GM21526 (cell line): ENCODE measurements at regions not wholly inside any gene's neighbourhood (a gene's known extent, or its start where the extent isn't known, plus 50 kb on each side); places are given as distances from the start of the nearest gene placed in this dataset.
"Not testable (repeated sequence)": the region's sequence is repeated elsewhere in the genome, so short reads cannot be mapped to it uniquely, and the experiment has no call there.

Experiments used
- ATAC-seq: cut with Tn5 transposase; IDR thresholded peaks from one replicate; pipeline ENCODE4 v1.9.1; 2021; ENCODE audit warnings: moderate library complexity; ENCODE audit not compliant: unreplicated experiment, low FRiP score

DNA sequence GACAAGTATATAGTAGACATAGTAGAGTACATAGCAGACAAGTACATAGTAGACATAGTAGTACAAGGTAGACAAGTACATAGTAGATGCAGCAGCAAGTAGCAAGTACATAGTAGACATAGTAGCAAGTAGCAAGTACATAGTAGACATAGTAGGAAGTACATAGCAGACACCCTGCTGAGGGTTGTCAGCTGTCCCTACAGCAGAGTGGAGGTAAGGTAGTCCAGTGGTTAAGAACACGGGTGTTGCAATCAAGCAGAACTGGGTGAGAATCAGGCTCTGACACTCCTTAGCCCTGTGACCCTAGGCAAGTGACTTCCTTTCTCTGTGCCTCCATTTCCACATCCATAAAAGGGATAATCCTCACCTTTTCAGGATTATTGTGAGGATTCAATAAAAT is 94.7 kb downstream of the NOG start:
- no peak for ATAC-seq

DNA sequence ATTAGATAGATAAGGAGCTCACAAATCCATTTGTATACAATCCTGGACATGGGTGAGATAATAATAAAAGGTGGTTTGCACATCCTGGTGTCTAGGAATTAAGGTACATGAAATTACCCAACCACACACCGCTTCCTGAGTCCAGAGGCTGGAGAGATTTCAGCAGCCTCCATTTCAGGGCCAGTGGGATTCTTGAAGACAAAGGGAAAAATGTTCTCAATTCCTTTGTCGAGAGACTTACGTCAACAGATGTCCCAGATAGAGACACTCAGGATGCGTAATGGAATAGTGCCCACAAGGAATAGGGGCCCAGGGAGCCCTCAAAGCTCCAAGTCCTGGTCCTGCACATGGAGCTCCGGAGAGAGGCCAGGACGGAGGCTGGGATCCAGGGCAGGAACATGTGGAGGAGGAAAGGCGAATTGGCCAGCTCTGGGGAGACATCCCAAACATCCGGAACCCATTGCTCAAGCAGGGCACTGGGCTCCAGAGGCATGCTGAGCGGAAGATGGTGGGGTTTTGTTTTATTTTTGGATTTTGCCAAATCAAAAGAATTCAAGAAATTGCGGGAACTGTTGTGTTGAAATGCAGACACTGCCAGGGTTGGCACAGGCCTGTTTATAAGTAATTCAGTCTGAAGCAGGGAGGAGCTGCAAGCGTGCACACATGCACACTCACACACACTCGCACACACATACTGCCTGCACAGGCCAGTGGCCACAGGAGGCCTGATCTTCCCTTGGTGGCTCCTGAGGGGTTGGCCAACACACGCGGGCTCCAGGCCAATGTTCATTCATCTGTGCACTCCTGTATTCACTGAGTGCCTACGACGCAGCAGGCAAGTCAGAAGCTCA is 97.2 kb downstream of the NOG start:
- ATAC-seq: no peak

DNA sequence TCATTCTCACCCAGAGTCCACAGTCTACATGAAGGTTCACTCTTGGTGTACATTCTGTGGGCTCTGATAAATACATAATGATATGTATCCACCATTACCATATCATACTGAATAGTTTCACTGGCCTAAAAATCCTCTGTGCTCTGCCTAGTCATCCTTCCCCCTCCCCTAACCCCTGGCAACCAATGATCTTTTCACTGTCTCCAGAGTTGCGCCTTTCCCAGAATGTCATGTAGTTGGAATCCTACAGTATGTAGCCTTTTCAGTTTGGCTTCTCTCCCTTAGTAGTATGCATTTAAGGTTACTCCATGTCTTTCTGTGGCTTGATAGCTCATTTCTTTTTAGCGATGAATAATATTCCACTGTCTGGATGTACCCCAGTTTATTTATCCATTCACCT is 101.3 kb downstream of the NOG start:
- ATAC-seq: no peak

DNA sequence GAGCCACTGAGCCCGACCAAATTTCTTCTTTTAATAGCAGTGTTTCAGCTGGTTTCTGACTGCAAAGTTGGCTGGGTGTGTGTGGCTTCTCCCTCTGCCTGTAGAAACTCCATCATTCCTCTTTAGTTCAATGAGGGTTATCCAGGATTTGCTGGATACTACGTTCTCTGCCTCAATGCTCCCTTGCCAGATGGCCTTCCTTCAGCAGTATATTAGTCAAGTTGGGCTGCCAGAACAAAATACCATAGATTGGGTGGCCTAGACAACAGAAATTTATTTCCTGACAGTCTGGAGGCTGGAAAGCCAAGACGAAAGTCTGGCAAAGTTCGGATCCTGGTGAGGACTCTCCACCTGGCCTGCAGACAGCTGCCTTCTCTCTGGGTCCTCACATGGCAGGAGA is 103.7 kb downstream of the NOG start:
- ATAC-seq: no peak

DNA sequence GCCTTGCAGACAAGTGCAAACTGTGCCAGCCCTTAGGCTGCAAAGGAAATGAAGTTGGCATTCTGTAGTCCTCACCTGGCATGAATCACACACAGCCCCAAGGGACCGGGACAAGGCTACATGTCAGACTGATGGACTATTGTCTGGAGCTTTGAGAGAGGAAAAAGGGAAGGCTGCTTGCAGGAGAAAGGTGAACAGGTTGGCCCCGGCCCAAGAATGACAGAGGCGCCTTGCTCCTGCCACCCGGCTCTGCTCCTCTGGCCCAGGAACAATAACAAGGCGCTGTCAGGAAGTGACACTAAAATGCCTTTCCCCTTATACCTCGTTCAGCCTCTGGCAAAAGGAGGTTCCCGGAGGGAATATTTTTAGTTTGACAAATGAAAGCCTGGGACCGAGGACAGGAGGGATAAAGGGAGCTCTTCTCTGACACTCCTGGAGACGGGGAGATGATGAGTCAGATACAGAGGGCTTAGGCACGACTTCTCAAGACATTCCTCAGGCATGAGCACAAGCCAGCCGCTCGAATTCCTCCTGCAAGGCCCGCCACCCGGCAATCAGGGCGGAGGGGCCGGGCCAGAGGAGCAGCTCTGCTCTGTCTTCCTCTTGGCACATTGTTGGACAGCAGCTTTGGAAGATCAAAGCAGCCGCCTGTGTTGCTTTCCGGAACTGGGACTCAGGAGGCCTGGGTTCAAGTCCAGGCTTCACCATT is 105.8 kb downstream of the NOG start:
- no peak for ATAC-seq

DNA sequence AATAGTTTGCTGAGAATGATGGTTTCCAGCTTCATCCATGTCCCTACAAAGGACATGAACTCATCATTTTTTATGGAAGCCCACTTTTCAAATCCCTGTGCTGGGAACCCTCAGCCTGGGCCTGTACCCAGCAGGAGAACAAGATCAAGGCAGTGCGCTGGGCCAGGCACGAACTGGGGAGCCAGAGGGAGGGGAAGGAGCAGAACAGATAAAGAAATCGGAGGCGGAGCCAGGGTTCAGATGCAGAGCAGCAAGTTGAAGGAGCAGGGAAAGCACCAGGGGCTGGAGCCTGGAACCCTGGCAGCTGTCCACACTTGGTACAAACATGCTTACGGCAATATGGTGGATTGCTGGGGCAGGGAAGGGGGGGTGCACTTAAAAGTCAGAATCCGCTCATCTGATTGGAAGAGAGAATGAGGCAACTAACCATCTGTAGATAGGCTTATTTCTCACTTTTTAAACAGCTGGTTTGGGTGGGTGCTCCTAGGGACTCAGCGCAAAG is 107.5 kb downstream of the NOG start:
- no peak for ATAC-seq

DNA sequence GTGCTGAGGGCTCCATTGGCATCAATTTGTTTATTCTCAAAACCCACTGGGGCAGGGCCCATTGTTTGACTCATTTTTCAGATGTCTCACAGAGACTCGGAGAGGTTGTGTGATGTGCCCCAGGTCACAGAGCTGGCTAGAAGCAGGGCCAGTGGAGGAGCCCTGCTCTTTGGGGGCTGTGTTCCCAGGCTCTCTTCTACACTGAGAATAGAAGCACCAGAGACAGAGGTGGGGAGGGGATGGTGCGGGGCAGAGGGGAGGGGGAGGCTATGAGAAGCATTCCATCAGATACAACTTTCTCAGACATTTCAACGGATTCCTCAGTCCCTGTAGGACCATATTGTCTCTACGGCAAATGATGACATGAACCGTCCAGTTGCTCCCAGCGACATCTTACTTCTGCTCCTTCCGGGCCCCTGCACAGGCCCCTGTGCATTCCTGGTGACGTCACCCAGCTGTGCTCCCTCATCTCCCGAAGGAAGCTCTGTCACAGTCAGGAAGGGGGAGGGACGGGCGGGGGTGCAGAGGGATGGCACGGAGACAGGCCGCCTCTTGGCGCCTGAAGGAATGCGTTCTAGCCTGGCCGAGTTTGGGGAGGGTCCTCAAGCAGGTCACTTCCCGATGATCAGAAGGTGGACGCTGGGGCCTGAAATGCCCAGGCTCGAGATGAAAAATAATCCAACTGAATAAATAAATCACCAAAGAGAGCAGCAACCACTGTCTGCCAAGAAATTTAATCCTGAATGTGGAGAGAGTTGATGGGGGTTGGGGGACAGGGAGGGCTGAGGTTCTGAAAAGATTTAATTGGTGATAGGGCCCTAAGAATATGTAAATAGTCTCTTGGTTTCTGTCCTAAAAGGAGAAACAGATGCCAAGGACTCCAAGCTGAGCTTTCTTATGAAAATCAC is 114.1 kb downstream of the NOG start:
- no peak for ATAC-seq

DNA sequence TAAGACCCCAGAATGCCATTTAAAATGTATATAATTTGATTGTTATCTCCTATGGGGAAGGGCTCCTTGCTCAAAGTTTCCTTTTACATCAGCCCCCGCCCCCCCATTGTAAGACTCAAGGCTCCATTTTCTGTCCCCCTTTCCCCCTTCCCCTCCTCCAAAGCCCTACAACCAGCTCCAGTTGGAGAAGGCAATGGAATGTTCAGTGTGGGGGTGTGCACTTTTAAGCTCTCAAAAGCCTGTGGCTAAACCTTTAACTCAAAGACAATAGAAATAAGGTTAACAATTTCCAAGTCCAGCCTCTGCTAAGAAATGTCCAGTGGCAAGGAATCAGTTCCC is 114.7 kb downstream of the NOG start:
- no peak for ATAC-seq

DNA sequence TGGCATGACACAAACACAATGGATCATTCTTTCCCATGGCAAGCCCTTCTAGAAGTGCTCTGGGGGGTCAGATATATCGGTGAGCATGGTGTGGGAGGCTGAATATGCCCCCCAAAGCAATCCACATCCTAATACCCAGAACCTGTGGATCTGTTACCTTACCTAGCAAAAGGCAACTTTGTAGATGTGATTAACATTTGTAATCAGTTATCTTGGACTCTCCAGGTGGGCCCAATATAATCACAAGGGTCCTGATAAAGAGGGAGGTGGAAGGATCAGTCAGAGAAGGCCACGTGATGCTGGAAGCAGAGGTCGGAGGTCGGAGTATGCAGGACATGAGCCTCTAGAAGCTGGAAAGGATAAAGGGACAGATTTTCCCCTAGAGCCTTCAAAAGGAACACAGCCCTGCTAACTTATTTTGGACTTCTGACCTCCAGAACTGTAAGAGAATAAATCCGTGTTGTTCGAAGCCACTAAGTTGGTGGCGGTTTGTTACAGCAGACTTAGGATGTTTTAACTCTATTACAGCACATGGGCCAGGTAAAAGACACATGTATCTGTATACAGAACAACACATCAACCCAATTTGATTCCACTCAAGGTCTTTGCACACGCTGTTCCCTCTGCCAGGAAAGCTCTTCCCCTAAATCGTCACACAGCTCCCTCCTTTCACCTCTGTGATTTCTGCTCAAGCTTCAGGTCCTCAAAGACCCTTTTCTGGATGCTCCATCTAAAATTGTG is 115.3 kb downstream of the NOG start:
- ATAC-seq: no peak

DNA sequence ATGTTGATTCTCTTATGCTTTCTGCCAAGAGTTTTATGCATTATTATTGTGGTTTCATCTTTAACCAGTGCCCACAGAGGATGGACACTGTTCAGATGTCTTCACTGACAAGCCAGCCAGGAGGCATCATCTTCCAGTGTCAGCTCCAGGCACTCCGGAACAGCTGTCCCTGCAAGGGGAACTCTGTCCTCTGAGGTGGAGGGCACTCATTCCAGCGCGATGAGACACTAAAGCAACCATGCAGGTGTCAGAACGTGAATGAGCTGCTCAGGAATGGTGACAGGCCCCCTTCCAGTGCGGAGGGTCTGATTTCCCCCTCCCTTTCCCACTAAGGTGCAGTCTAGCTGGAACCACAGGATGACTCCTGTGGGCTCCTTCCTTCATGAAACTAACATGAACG is 117.5 kb downstream of the NOG start:
- ATAC-seq: no peak

DNA sequence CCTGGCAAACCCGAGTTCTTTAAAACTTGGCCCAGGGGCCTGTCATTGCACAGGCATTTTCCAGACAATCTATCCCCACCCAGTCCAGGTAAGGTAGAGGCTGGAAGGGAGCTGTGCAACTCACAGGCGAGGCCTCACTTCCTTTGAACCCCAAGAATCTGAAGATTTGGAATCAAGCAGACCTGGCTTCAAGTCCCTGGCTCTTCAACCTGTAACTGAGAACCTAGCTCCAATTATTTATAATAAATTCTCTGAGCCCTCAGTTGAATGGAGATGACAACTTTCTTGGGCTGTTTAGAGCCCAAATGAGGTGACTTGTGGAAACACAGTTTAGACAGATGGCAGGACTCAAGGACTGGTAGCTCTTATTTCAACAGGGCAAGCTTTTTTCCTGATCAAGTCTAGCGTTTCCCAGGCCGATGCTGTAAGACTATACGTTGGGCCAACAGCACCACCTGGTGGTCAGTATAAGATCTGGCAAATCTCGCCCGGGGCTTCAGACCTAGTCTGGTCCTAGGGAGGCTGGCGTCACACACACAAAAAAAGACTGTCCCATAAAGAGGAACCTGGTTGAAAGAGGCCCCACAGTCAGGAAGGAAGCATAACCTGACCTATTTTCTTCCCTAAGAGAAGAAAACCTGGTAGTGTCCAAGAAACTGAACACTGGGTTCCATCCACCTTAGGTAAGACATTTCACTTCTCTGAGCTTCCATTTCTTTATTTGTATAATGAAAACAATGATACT is 117.9 kb downstream of the C17orf67 start:
- peak; percentile 93 for ATAC-seq

DNA sequence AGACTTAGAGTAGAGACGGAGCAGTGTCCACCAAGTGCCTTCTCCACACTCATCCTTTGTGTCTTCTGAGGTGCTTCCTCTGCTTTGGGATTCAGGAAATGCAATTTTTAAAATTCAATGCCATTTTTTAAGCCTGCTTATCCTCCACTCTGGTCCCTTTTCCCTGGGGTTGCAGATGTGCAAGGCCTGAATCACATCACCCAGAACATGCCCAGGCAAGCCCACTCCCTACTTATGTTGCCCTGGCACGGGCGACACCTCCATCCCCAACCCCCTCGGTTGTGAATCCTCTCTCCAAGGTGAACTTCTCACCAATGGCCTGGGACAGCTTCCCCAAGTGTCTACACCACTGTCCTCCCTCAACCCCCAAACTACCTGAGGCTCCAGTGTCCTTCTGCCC is 116.2 kb downstream of the C17orf67 start:
- no peak for ATAC-seq

DNA sequence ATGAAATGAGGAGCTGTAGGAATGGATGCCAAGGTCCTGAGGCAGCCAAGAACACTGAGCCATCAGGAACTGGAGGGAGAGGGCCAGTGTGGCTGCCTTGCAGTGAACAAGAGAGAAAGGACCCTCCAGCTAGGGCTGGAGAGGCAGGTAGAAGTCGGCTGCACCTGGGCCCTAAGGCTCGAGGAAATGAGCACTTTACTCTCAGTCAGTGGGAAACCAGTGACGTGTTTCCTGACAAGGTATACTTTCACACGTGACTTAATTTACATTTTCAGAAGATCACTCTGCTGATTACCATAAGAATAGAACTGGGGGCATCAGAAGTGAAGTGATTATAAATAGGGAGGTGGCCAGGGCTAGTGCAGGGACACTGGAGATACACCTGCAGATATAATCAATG is 115.2 kb downstream of the C17orf67 start:
- ATAC-seq: peak; percentile 56

DNA sequence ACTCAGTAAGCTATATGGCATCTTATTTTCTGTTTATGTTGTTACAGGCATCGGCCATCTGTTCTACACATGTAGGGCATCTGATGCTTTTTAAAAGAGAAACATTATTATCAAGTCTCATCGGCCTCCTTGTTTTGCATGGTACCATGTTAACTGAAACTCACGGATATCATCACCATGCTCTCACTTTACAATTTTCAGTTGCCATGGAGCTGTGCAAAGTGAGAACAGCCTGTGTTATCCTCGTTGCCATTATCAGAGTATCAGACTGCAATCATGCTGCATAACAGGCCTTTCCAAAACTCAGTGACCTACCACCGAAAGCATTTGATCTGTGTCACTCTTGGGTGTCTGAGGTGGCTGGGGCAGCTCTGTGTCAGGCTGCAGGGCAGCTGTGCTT is 110.3 kb downstream of the C17orf67 start:
- no peak for ATAC-seq

DNA sequence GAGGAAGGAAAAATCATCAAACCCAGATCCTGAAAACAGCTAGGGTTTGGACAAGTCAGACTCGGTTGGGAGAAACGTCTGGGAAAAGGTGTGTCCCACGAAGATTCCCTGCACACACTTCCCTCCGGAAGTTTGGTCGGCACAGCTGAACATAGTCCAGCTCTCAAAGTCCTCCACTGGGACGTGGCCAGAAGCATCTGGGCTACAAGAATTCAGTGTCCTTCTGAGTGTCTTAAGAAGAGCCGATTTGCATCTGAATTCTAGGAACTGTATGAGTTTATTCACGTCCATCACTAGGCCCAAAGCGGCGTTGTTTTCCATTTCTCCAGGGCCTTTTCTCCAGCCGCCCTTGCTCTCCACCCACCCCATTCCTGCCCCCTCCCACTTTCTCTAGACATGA is 109.1 kb downstream of the C17orf67 start:
- ATAC-seq: no peak

DNA sequence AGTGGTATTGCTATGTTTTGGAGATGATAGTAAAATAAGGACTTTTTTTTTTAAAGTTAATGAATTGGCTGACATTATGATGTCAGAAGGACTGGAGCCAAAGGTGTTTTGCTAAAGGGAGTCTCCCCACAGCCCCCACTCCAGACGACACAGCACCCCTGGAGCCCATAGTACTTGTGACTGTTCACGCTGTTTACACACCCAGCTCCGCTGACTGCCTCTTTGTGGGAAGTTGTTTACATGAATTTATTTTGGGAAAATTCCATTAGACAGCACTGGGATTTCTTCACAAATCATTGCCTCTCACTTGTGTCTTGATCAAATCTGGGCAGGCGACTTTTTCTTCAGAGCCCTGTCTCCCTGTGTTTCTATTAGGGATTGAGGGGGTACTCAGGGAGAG is 108.6 kb downstream of the C17orf67 start:
- ATAC-seq: no peak

DNA sequence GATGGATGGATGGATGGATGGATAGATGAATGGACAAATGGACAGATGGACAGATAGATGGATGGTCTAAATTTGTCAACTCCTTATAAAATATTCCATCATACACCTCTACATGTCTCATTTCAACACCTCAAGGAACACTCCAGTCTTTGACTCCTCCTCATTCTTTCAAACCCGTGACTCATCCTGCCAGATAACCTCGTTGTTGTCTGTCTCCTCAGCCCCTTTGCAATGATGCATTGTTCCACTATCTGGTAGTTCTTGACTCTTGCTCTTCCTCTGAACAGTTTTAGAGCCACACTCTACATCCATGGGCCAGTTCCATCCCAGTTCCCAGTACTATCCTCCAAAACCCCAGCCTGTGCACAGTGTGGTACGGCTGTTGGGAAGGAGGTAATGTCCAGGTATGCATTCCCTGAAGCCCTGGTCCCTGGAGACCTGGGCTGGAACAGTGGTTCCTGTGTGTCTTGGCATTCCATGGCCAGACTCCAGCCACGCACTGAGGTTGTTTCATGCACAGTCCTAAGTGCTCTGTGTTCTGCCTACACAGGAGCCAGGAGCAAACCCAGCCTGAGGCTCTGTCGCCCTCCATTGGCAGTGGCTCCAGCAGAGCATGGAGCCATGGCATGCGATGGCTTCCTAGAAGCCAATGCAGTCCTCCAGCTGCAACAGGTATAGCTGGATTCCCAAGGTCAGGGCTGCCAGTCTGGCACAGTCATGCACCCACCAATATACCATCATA is 105.7 kb downstream of the C17orf67 start:
- no peak for ATAC-seq

DNA sequence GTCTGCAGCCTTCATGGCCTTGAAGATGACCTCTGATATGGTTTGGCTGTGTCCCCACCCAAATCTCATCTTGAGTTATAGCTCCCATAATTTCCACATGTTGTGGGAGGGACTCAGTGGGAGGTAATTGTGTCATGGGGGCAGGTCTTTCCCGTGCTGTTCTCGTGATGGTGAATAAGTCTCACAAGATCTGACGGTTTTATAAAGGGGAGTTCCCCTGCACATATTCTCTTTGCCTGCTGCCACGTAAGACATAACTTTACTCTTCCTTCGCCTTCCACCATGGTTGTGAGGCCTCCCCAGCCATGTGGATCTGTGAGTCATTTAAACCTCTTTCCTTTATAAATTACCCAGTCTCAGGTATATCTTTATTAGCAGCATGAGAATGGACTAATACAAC is 102.6 kb downstream of the C17orf67 start:
- not testable (repeated sequence) for ATAC-seq

DNA sequence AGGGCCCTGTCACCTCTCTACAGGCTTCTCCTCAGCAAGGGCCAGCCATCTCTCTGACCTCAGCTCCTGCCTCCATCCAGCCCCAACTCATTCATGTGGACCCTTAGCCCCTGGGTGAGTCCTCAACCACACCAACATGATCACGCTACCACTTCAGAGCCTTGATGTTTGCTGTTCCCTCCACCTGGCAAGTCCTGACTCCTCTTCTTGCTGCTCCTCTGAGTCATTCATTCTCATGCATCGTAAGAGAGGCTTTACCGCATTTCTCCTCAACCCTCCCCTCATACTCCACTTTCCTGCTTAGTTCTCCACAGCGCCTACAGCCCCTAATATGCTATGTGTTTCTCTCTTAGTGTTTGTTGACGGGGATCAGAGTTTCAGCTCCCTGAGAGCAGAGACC is 99.9 kb downstream of the C17orf67 start:
- no peak for ATAC-seq
